BE2C (cell line): ENCODE measurements at regions not wholly inside any gene's neighbourhood (a gene's known extent, or its start where the extent isn't known, plus 50 kb on each side); places are given as distances from the start of the nearest gene placed in this dataset.
A peak's percentile ranks its signal among the peaks of the same experiment; 100 is the strongest.

ENCODE experiments used
- DNase-seq: peaks from one replicate; pipeline ENCODE4 v3.0.0-alpha.2; 2020
- H3K27me3 ChIP-seq: fragments of 250-450 bp; sonication (Bioruptor Pico); 2 replicates; pipeline ENCODE4 v1.5.1; 2020; ENCODE audit warnings: mild to moderate bottlenecking
- H3K36me3 ChIP-seq: fragments of 250-450 bp; sonication (Bioruptor Pico); 2 replicates; pipeline ENCODE4 v1.5.1; 2020; ENCODE audit warnings: mild to moderate bottlenecking
- H3K4me1 ChIP-seq: fragments of 250-450 bp; sonication (Bioruptor Pico); 2 replicates; pipeline ENCODE4 v1.5.1; 2020
- H3K4me3 ChIP-seq: 2 replicates; pipeline ENCODE4 v1.5.1; 2011; ENCODE audit warnings: low read depth, low read length
- H3K9me3 ChIP-seq: fragments of 250-450 bp; sonication (Bioruptor Pico); 2 replicates; pipeline ENCODE4 v1.5.1; 2020
- TF ChIP-seq, protein P1 (sequence below): IDR thresholded peaks from 2 replicates; pipeline ENCODE4 v1.5.1; 2012; ENCODE audit warnings: mild to moderate bottlenecking, low read depth, low read length

DNA sequence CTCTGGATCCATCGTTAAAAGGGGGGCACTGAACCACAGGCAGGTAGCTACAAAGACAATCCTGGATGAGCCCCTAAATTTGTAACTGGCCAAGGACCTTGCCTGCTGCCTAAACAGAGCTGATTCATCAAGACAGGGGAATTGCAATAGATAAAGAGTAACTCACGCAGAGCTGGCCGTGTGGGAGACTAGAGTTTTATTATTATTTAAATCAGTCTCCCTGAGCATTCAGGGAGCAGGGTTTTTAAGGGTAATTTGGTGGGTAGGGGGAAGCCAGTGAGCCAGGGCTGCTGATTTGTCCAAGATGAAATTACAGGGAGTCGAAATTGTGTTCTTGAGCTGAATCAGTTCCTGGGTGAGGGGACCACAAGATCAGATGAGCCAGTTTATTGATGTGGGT lies 885.1 kb upstream of the CADM2 start:
- Histone ChIP-seq H3K4me1 (peaks cover 10% of the 10 kb centered on the region), H3K9me3 (no peaks in the 10 kb centered on the region), H3K4me3 (no peak overlapping the region), H3K36me3 (no peaks in the 10 kb centered on the region), H3K27me3 (no peaks in the 10 kb centered on the region)
- TF ChIP-seq, protein P1, sequence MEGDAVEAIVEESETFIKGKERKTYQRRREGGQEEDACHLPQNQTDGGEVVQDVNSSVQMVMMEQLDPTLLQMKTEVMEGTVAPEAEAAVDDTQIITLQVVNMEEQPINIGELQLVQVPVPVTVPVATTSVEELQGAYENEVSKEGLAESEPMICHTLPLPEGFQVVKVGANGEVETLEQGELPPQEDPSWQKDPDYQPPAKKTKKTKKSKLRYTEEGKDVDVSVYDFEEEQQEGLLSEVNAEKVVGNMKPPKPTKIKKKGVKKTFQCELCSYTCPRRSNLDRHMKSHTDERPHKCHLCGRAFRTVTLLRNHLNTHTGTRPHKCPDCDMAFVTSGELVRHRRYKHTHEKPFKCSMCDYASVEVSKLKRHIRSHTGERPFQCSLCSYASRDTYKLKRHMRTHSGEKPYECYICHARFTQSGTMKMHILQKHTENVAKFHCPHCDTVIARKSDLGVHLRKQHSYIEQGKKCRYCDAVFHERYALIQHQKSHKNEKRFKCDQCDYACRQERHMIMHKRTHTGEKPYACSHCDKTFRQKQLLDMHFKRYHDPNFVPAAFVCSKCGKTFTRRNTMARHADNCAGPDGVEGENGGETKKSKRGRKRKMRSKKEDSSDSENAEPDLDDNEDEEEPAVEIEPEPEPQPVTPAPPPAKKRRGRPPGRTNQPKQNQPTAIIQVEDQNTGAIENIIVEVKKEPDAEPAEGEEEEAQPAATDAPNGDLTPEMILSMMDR = no peak
- no peak for DNase-seq

DNA sequence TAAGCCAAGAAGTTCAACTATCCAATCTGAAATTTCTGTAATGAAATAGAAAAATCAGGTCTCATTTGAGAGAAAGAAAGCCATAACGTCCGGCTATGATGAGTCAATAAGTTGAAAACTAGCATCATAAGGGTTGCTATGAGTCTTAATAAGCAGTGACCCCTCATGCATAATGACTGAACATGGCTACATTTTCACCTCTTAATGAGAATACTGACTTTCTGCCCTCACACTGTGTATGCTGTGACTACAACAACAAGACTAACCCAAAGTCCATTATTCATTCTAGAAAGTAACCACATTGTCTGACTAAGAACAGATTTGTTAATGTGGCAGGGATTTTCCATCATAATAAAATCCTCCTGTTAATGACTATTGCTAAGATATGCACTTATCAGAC lies 884.0 kb upstream of the CADM2 start:
- H3K4me3 ChIP-seq = no peak overlapping the region
- no peaks in the 10 kb centered on the region for H3K9me3 ChIP-seq
- H3K27me3 ChIP-seq = no peaks in the 10 kb centered on the region
- no peaks in the 10 kb centered on the region for H3K36me3 ChIP-seq
- DNase-seq = no peak
- TF ChIP-seq, protein P1 = no peak
- peaks cover 10% of the 10 kb centered on the region for H3K4me1 ChIP-seq

DNA sequence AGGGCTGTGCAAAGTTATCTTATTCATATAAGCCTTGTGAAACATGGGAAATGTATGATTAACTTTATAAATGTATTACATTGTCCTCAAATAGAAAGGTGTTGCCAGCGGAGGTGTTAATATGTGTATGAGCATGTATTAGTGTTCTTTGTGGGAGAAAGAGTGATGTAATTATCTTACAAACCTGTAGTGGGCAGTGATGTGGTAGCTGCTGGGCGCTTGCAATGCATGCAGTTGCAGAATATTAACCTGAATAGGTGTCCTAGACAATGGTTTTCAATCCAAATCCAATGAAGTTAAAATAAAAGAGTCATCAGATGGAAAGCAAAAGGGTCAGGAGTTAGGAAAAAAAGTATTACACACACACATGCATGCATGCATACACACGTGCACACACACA lies 881.3 kb upstream of the CADM2 start:
- DNase-seq = peak; percentile 12
- peaks cover 10% of the 10 kb centered on the region for H3K4me1 ChIP-seq
- TF ChIP-seq, protein P1 = peak; percentile 75

DNA sequence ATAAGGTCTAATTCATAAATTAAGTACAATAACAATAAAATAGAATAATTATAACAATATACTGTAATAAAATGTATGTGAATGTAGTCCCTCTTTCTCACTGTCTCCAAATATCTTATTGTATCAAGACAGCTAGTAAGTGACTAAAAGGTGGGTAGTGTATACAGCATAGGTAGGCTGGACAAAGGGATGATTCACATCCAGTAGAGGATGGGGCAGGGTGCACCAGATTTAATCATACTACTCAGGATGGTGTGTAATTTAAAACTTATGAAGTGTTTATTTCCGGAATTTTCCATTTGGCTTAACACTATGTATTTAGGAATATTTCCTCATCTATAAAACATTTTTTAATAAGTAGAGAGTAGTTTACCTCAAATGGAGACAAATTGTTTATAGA lies 876.1 kb upstream of the CADM2 start:
- Histone ChIP-seq H3K4me1 (no peaks in the 10 kb centered on the region; the same call in 1 of the 2 replicates), H3K36me3 (no peaks in the 10 kb centered on the region), H3K4me3 (no peak overlapping the region), H3K9me3 (no peaks in the 10 kb centered on the region), H3K27me3 (no peaks in the 10 kb centered on the region)
- DNase-seq = no peak
- TF ChIP-seq, protein P1 = no peak

More for the DNA sequence above, 881.3 kb upstream of the CADM2 start:
- Histone ChIP-seq H3K4me3 (no peak overlapping the region), H3K9me3 (no peaks in the 10 kb centered on the region), H3K27me3 (no peaks in the 10 kb centered on the region), H3K36me3 (no peaks in the 10 kb centered on the region)

DNA sequence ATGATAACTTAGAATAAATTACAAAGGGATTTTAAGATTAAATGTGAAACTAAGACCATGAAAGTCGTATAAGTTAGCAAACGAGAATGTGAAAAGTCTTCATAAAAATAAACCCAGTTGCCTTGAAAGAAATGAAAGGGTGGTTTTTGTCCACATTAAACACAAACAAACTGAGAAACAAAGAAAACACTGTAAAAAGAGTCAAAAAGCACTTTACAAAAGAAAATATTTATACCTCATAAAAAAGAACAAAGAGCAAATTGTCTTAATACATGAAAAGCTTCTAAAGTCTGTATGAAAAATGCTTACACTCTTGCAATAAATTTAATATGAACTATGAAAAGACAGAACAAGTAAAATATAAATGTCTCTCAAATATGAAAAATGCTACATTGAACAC lies 865.9 kb upstream of the CADM2 start:
- TF ChIP-seq, protein P1 = no peak
- no peak for DNase-seq
- H3K27me3 ChIP-seq = no peaks in the 10 kb centered on the region

DNA sequence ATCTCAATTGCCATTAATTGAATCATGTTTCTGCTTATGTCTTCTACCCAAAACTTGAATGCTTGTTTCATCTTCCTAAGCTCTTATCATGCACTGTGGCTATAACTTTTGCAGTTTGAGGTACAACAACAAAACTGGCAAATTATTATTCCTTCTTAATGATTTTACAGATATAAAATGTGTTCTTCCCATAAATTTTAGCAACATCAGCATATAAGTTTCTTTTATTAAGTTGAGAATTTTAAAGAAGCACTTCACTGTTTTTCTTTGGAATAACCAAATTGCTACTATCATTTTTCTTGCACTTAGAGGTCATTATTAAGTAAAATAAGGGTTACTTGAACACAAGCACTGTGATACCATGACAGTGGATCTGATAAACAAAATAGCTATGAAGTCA lies 862.6 kb upstream of the CADM2 start:
- Histone ChIP-seq H3K27me3 (no peaks in the 10 kb centered on the region), H3K4me1 (no peaks in the 10 kb centered on the region), H3K36me3 (no peaks in the 10 kb centered on the region), H3K4me3 (no peak overlapping the region), H3K9me3 (no peaks in the 10 kb centered on the region)
- DNase-seq = no peak
- TF ChIP-seq, protein P1 = no peak

More for the DNA sequence above, 865.9 kb upstream of the CADM2 start:
- Histone ChIP-seq H3K4me1 (no peaks in the 10 kb centered on the region), H3K4me3 (no peak overlapping the region), H3K36me3 (no peaks in the 10 kb centered on the region), H3K9me3 (no peaks in the 10 kb centered on the region)
